ENCODE measurements at regions not wholly inside any gene's neighbourhood (a gene's known extent, or its start where the extent isn't known, plus 50 kb on each side); places are given as distances from the start of the nearest gene placed in this dataset.

GRCh38 chr13:63607153-63607552 is 2191.5 kb upstream of the PCDH20 start:
- TF ChIP-seq ESRRG (CRISPR knock-in tag; IDR thresholded peaks at IDR 0.05) (no peak), ARNTL (CRISPR knock-in tag; IDR thresholded peaks at IDR 0.05; ENCODE audit: borderline replicate concordance, low read depth) (no peak), SNAI2 (CRISPR knock-in tag; IDR thresholded peaks at IDR 0.05) (no peak), ZFP30 (CRISPR knock-in tag; IDR thresholded peaks at IDR 0.05) (no peak), ZNF8 (CRISPR knock-in tag; IDR thresholded peaks at IDR 0.05) (no peak)
- TF ChIP-seq, protein P1, sequence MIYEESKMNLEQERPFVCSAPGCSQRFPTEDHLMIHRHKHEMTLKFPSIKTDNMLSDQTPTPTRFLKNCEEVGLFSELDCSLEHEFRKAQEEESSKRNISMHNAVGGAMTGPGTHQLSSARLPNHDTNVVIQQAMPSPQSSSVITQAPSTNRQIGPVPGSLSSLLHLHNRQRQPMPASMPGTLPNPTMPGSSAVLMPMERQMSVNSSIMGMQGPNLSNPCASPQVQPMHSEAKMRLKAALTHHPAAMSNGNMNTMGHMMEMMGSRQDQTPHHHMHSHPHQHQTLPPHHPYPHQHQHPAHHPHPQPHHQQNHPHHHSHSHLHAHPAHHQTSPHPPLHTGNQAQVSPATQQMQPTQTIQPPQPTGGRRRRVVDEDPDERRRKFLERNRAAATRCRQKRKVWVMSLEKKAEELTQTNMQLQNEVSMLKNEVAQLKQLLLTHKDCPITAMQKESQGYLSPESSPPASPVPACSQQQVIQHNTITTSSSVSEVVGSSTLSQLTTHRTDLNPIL (CRISPR knock-in tag; IDR thresholded peaks at IDR 0.05; ENCODE audit: low read depth), result no peak
- TF ChIP-seq, protein P2, sequence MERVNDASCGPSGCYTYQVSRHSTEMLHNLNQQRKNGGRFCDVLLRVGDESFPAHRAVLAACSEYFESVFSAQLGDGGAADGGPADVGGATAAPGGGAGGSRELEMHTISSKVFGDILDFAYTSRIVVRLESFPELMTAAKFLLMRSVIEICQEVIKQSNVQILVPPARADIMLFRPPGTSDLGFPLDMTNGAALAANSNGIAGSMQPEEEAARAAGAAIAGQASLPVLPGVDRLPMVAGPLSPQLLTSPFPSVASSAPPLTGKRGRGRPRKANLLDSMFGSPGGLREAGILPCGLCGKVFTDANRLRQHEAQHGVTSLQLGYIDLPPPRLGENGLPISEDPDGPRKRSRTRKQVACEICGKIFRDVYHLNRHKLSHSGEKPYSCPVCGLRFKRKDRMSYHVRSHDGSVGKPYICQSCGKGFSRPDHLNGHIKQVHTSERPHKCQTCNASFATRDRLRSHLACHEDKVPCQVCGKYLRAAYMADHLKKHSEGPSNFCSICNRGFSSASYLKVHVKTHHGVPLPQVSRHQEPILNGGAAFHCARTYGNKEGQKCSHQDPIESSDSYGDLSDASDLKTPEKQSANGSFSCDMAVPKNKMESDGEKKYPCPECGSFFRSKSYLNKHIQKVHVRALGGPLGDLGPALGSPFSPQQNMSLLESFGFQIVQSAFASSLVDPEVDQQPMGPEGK (CRISPR knock-in tag; IDR thresholded peaks at IDR 0.05; ENCODE audit: borderline replicate concordance), result no peak
